ENCODE measurements at regions not wholly inside any gene's neighbourhood (a gene's known extent, or its start where the extent isn't known, plus 50 kb on each side); places are given as distances from the start of the nearest gene placed in this dataset.

GRCh38 chr13:70191034-70191433 is 82.8 kb upstream of the KLHL1 start:
- H3K4me2 ChIP-seq: no peak overlapping the region
- ChIA-PET CTCF (no interaction called here), POLR2A (ENCODE audit: unreplicated experiment) (no interaction called here)
- no peak overlapping the region for H3K4me3 ChIP-seq
- H2AFZ ChIP-seq: no peak overlapping the region
- no peaks in the 10 kb centered on the region for H4K20me1 ChIP-seq (ENCODE audit: insufficient read depth)
- H3K27me3 ChIP-seq (ENCODE audit: insufficient read depth, low read depth): no peaks in the 10 kb centered on the region
- TF ChIP-seq CTCF (conservative IDR thresholded peaks at IDR 0.05) (no peak), EZH2 (IDR thresholded peaks at IDR 0.05; ENCODE audit: low read depth) (no peak)
- no peak overlapping the region for H3K27ac ChIP-seq
- no peaks in the 10 kb centered on the region for H3K79me2 ChIP-seq (ENCODE audit: low read depth)
- H3K36me3 ChIP-seq (ENCODE audit: low read depth): no peaks in the 10 kb centered on the region
- no peaks in the 10 kb centered on the region for H3K9me2 ChIP-seq (ENCODE audit: insufficient read depth)
- no peaks in the 10 kb centered on the region for H3F3A ChIP-seq (ENCODE audit: insufficient read depth, low read depth)
- DNase-seq: no peak
- no TSS peak for BruUV-seq (replicated peaks)
- intact Hi-C loops (cut with micrococcal nuclease; ENCODE audit: unreplicated experiment): no loop called here
- H3K9me3 ChIP-seq (ENCODE audit: insufficient read depth, low read depth): no peaks in the 10 kb centered on the region
- H3K4me1 ChIP-seq (replicated peaks; ENCODE audit: insufficient read depth): no peaks in the 10 kb centered on the region

GRCh38 chr13:70189981-70190380 is 81.7 kb upstream of the KLHL1 start:
- H3K79me2 ChIP-seq (ENCODE audit: low read depth): no peaks in the 10 kb centered on the region
- no peaks in the 10 kb centered on the region for H3K4me1 ChIP-seq (replicated peaks; ENCODE audit: insufficient read depth)
- no TSS peak for BruUV-seq (replicated peaks)
- POLR2A ChIA-PET (ENCODE audit: unreplicated experiment): no interaction called here
- H4K20me1 ChIP-seq (ENCODE audit: insufficient read depth): no peaks in the 10 kb centered on the region
- intact Hi-C loops (cut with micrococcal nuclease; ENCODE audit: unreplicated experiment): no loop called here
- no peak overlapping the region for H3K4me3 ChIP-seq
- TF ChIP-seq EZH2 (IDR thresholded peaks at IDR 0.05; ENCODE audit: low read depth) (no peak), CTCF (conservative IDR thresholded peaks at IDR 0.05) (no peak)
- H3F3A ChIP-seq (ENCODE audit: insufficient read depth, low read depth): no peaks in the 10 kb centered on the region
- H3K27me3 ChIP-seq (ENCODE audit: insufficient read depth, low read depth): no peaks in the 10 kb centered on the region
- CTCF ChIA-PET: no interaction called here
- H3K9me3 ChIP-seq (ENCODE audit: insufficient read depth, low read depth): no peaks in the 10 kb centered on the region
- no peak for DNase-seq
- H3K27ac ChIP-seq: no peak overlapping the region
- H3K4me2 ChIP-seq: no peak overlapping the region
- H2AFZ ChIP-seq: no peak overlapping the region
- H3K36me3 ChIP-seq (ENCODE audit: low read depth): no peaks in the 10 kb centered on the region
- H3K9me2 ChIP-seq (ENCODE audit: insufficient read depth): no peaks in the 10 kb centered on the region

GRCh38 chr13:70188567-70188966 is 80.3 kb upstream of the KLHL1 start:
- H3F3A ChIP-seq (ENCODE audit: insufficient read depth, low read depth): no peaks in the 10 kb centered on the region
- no peaks in the 10 kb centered on the region for H3K9me3 ChIP-seq (ENCODE audit: insufficient read depth, low read depth)
- no peaks in the 10 kb centered on the region for H3K36me3 ChIP-seq (ENCODE audit: low read depth)
- BruUV-seq (replicated peaks): no TSS peak
- no peak overlapping the region for H3K4me3 ChIP-seq
- no peak overlapping the region for H2AFZ ChIP-seq
- H3K4me2 ChIP-seq: no peak overlapping the region
- no peak overlapping the region for H3K27ac ChIP-seq
- intact Hi-C loops (cut with micrococcal nuclease; ENCODE audit: unreplicated experiment): no loop called here
- POLR2A ChIA-PET (ENCODE audit: unreplicated experiment): no interaction called here
- no peaks in the 10 kb centered on the region for H3K9me2 ChIP-seq (ENCODE audit: insufficient read depth)
- no peaks in the 10 kb centered on the region for H3K79me2 ChIP-seq (ENCODE audit: low read depth)
- CTCF ChIA-PET: no interaction called here
- H3K27me3 ChIP-seq (ENCODE audit: insufficient read depth, low read depth): no peaks in the 10 kb centered on the region
- no peaks in the 10 kb centered on the region for H4K20me1 ChIP-seq (ENCODE audit: insufficient read depth)
- TF ChIP-seq EZH2 (IDR thresholded peaks at IDR 0.05; ENCODE audit: low read depth): no peak
- no peaks in the 10 kb centered on the region for H3K4me1 ChIP-seq (replicated peaks; ENCODE audit: insufficient read depth)
- DNase-seq: no peak

- Histone ChIP-seq H3K36me3 (ENCODE audit: low read depth) (no peaks in the 10 kb centered on the region), H3F3A (ENCODE audit: insufficient read depth, low read depth) (no peaks in the 10 kb centered on the region), H3K9me3 (ENCODE audit: insufficient read depth, low read depth) (no peaks in the 10 kb centered on the region), H3K27ac (no peak overlapping the region), H3K9me2 (ENCODE audit: insufficient read depth) (no peaks in the 10 kb centered on the region), H3K27me3 (ENCODE audit: insufficient read depth, low read depth) (no peaks in the 10 kb centered on the region), H4K20me1 (ENCODE audit: insufficient read depth) (no peaks in the 10 kb centered on the region), H3K4me1 (replicated peaks; ENCODE audit: insufficient read depth) (no peaks in the 10 kb centered on the region), H3K4me2 (no peak overlapping the region), H2AFZ (no peak overlapping the region), H3K4me3 (no peak overlapping the region), H3K79me2 (ENCODE audit: low read depth) (no peaks in the 10 kb centered on the region)
- DNase-seq: no peak
- intact Hi-C loops (cut with micrococcal nuclease; ENCODE audit: unreplicated experiment): no loop called here
- no TSS peak for BruUV-seq (replicated peaks)
- ChIA-PET POLR2A (ENCODE audit: unreplicated experiment) (interaction anchor here (0.5 kb wide), 1 partner anchor 34 kb away, joined by 10 read pairs; no protein-coding TSS in a partner anchor), CTCF (no interaction called here)
- TF ChIP-seq EZH2 (IDR thresholded peaks at IDR 0.05; ENCODE audit: low read depth) (no peak), CTCF (conservative IDR thresholded peaks at IDR 0.05) (no peak)
These were observed 74.8 kb upstream of the KLHL1 start for GRCh38 chr13:70183041-70183440.

Measured in PC-9 (cell line).